Islet of Langerhans (tissue), 1 donor: ENCODE measurements at regions not wholly inside any gene's neighbourhood (a gene's known extent, or its start where the extent isn't known, plus 50 kb on each side); places are given as distances from the start of the nearest gene placed in this dataset.
A peak's percentile ranks its signal among the peaks of the same experiment; 100 is the strongest.

ENCODE experiments used
- FAIRE-seq: peaks from one replicate; lab custom pipeline; 2011; peaks lifted over from hg19 to GRCh38; lab: Jason Lieb, UNC

- FAIRE-seq, result no peak
Measured at GRCh38 chr12:91347481-91348214, 165.0 kb upstream of the DCN start.

GRCh38 chr12:91346827-91347226 lies 164.2 kb upstream of the DCN start:
- FAIRE-seq, result no peak

GRCh38 chr12:91344408-91344807 lies 161.8 kb upstream of the DCN start:
- no peak for FAIRE-seq

- no peak for FAIRE-seq
Measured at GRCh38 chr12:91343010-91343409, 160.4 kb upstream of the DCN start.

- no peak for FAIRE-seq
Measured at GRCh38 chr12:91339106-91339505, 156.5 kb upstream of the DCN start.

- FAIRE-seq, result no peak
Measured at GRCh38 chr12:91335699-91336098, 153.1 kb upstream of the DCN start.

- FAIRE-seq, result no peak
Measured at GRCh38 chr12:91333966-91334365, 151.3 kb upstream of the DCN start.

- no peak for FAIRE-seq
Measured at GRCh38 chr12:91332302-91332701, 149.7 kb upstream of the DCN start.

GRCh38 chr12:91331371-91331770 lies 148.8 kb upstream of the DCN start:
- no peak for FAIRE-seq

GRCh38 chr12:91328451-91328850 lies 145.8 kb upstream of the DCN start:
- no peak for FAIRE-seq

- no peak for FAIRE-seq
Measured at GRCh38 chr12:91327889-91328288, 145.3 kb upstream of the DCN start.

- no peak for FAIRE-seq
Measured at GRCh38 chr12:91327131-91327530, 144.5 kb upstream of the DCN start.

GRCh38 chr12:91326058-91327027 lies 143.7 kb upstream of the DCN start:
- peak; percentile 86 for FAIRE-seq

- FAIRE-seq, result no peak
Measured at GRCh38 chr12:91320999-91321398, 138.4 kb upstream of the DCN start.

GRCh38 chr12:91319071-91319760 lies 136.6 kb upstream of the DCN start:
- no peak for FAIRE-seq

GRCh38 chr12:91317306-91317705 lies 134.7 kb upstream of the DCN start:
- FAIRE-seq, result no peak

GRCh38 chr12:91316907-91317269 lies 134.3 kb upstream of the DCN start:
- FAIRE-seq, result no peak

- FAIRE-seq, result no peak
Measured at GRCh38 chr12:91316161-91316906, 133.7 kb upstream of the DCN start.

- peak; percentile 38 for FAIRE-seq
Measured at GRCh38 chr12:91311081-91311480, 128.5 kb upstream of the DCN start.

- no peak for FAIRE-seq
Measured at GRCh38 chr12:91309450-91309849, 126.8 kb upstream of the DCN start.

GRCh38 chr12:91307957-91308670 lies 125.5 kb upstream of the DCN start:
- no peak for FAIRE-seq
